Breast epithelium (tissue), 3 donors: ENCODE measurements at regions not wholly inside any gene's neighbourhood (a gene's known extent, or its start where the extent isn't known, plus 50 kb on each side); places are given as distances from the start of the nearest gene placed in this dataset.

Experiments
- CTCF ChIP-seq, 3 donors: fragments of 450-650 bp; IDR thresholded peaks; one replicate each; pipeline ENCODE4 v1.5.1; 2016 to 2017; ENCODE audit warnings: antibody characterized with exemption in 3 of 3, mild to moderate bottlenecking in 3 of 3, moderate library complexity in 3 of 3
- POLR2A ChIP-seq: fragments of 450-650 bp; IDR thresholded peaks from one replicate; pipeline ENCODE4 v1.6.1; 2016; ENCODE audit warnings: antibody characterized with exemption, mild to moderate bottlenecking, moderate library complexity

- TF ChIP-seq POLR2A (no peak), CTCF (IDR thresholded peaks at IDR 0.05) (no peak)
Measured at GRCh38 chr16:85481738-85482137, 131.4 kb upstream of the GSE1 start.
